ENCODE measurements at regions not wholly inside any gene's neighbourhood (a gene's known extent, or its start where the extent isn't known, plus 50 kb on each side); places are given as distances from the start of the nearest gene placed in this dataset.

DNA sequence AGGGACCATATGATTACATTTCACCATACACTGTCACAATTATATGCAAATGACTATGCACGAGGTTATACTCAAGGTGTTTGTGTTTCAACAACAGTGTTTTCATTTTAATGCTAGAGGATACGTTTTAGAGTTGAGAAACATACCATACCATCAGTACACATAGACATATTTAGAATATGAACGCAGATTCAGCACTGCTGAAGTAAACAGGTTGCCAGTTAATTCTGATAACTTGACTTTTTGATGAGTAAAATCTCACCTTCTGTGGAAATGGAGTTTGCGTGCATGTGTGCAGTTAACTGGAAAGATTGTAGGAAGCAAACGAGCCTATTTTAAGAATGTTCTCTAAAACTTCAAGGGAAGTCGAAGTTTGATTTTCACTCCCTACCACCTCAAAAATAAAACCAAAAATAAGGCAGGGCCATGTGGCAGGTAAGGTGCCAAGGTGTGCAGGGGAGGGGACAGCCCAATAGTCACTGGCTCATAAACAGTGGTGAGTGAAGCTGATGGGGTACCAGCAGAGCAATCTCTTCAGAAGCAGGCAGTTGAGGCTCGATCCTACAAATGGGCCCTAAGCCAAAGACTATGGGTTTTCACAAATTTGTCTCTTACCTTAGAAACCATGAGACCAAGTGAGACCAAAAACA lies 213.1 kb downstream of the IKZF2 start:
- TF ChIP-seq, protein P1, sequence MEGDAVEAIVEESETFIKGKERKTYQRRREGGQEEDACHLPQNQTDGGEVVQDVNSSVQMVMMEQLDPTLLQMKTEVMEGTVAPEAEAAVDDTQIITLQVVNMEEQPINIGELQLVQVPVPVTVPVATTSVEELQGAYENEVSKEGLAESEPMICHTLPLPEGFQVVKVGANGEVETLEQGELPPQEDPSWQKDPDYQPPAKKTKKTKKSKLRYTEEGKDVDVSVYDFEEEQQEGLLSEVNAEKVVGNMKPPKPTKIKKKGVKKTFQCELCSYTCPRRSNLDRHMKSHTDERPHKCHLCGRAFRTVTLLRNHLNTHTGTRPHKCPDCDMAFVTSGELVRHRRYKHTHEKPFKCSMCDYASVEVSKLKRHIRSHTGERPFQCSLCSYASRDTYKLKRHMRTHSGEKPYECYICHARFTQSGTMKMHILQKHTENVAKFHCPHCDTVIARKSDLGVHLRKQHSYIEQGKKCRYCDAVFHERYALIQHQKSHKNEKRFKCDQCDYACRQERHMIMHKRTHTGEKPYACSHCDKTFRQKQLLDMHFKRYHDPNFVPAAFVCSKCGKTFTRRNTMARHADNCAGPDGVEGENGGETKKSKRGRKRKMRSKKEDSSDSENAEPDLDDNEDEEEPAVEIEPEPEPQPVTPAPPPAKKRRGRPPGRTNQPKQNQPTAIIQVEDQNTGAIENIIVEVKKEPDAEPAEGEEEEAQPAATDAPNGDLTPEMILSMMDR (IDR thresholded peaks at IDR 0.05; ENCODE audit: low read length), result no peak
- TF ChIP-seq EZH2phosphoT487 (IDR thresholded peaks at IDR 0.05; ENCODE audit: low read length), result no peak

Data from MM.1S (cell line).